Prostate gland (tissue), 2 donors: ENCODE measurements at regions not wholly inside any gene's neighbourhood (a gene's known extent, or its start where the extent isn't known, plus 50 kb on each side); places are given as distances from the start of the nearest gene placed in this dataset.

ENCODE experiments used
- DNase-seq: peaks from one replicate; pipeline ENCODE4 v3.0.0-alpha.2; 2019; ENCODE audit warnings: low spot score
- H3K27ac ChIP-seq, 2 donors: fragments of 200-600 bp; sonication (generic); 2 replicates each; pipeline ENCODE4 v1.5.1; 2017 to 2019
- H3K27me3 ChIP-seq: fragments of 200-600 bp; sonication (generic); replicated peaks from 2 replicates; pipeline ENCODE4 v1.5.1; 2019; ENCODE audit not compliant: insufficient read depth
- H3K36me3 ChIP-seq, 2 donors: fragments of 200-600 bp; sonication (generic); 1 replicate in 1 of 2; 2 replicates in 1 of 2; pipeline versions ENCODE4 v1.5.1 to v1.8.1; 2017 to 2019
- H3K4me1 ChIP-seq: fragments of 200-600 bp; sonication (generic); replicated peaks from 2 replicates; pipeline ENCODE4 v1.5.1; 2019
- H3K4me3 ChIP-seq, 2 donors: fragments of 200-600 bp; sonication (generic); 2 replicates each; pipeline ENCODE4 v1.5.1; 2017 to 2019
- H3K9me3 ChIP-seq: fragments of 200-600 bp; sonication (generic); 2 replicates; pipeline ENCODE4 v1.5.1; 2017
- CTCF ChIP-seq, 4 experiments: fragments of 200-600 bp in 2 of 4; fragments of 450-650 bp in 2 of 4; sonication (generic) in 2 of 4; IDR thresholded peaks; 1 replicate in 3 of 4; 2 replicates in 1 of 4; pipeline ENCODE4 v1.5.1; 2016 to 2019; ENCODE audit warnings: antibody characterized with exemption in 4 of 4, mild to moderate bottlenecking in 2 of 4, moderate library complexity in 2 of 4
- POLR2A ChIP-seq: fragments of 450-650 bp; IDR thresholded peaks from one replicate; pipeline ENCODE4 v1.6.1; 2016; ENCODE audit warnings: antibody characterized with exemption, mild to moderate bottlenecking
- POLR2AphosphoS5 ChIP-seq: sonication (generic); formaldehyde crosslinking; IDR thresholded peaks from one replicate; pipeline ENCODE4 v1.6.1; 2017; ENCODE audit warnings: antibody characterized with exemption
- WGBS: methylation state at CpG from one replicate; pipeline ENCODE4 v1.1.5; 2018; 5-methylcytosine and 5-hydroxymethylcytosine counted together
- intact Hi-C: fragments of 100-400 bp; cut with DNase I; formaldehyde crosslinking; loops from one replicate; pipeline ENCODE4 v1.14.2; 2022

GRCh38 chr6:23316931-23317330 is 747.6 kb downstream of the HDGFL1 start:
- no peak for DNase-seq
- TF ChIP-seq CTCF (IDR thresholded peaks at IDR 0.05) (no peak), POLR2A (no peak), POLR2AphosphoS5 (no peak)
- no peak overlapping the region for H3K27ac ChIP-seq
- no peaks in the 10 kb centered on the region for H3K36me3 ChIP-seq
- intact Hi-C loops, result no loop called here
- no peaks in the 10 kb centered on the region for H3K4me1 ChIP-seq
- no peak overlapping the region for H3K4me3 ChIP-seq
- WGBS, result 81% methylated on average over 1 of the region's 1 CpG
- no peaks in the 10 kb centered on the region for H3K9me3 ChIP-seq
- no peaks in the 10 kb centered on the region for H3K27me3 ChIP-seq

- WGBS, result 89% methylated on average over 3 of the region's 3 CpGs
- no peaks in the 10 kb centered on the region for H3K27me3 ChIP-seq
- no peaks in the 10 kb centered on the region for H3K4me1 ChIP-seq
- TF ChIP-seq POLR2A (no peak), CTCF (IDR thresholded peaks at IDR 0.05) (no peak), POLR2AphosphoS5 (no peak)
- intact Hi-C loops, result no loop called here
- no peaks in the 10 kb centered on the region for H3K36me3 ChIP-seq
- no peak overlapping the region for H3K27ac ChIP-seq
- H3K9me3 ChIP-seq, result no peaks in the 10 kb centered on the region
- H3K4me3 ChIP-seq, result no peak overlapping the region
- no peak for DNase-seq
These were observed 750.2 kb downstream of the HDGFL1 start for GRCh38 chr6:23319582-23319981.

GRCh38 chr6:23320471-23321015 is 751.2 kb downstream of the HDGFL1 start:
- TF ChIP-seq POLR2AphosphoS5 (no peak), CTCF (IDR thresholded peaks at IDR 0.05) (no peak), POLR2A (no peak)
- H3K4me1 ChIP-seq, result no peaks in the 10 kb centered on the region
- no peak for DNase-seq
- H3K9me3 ChIP-seq, result no peaks in the 10 kb centered on the region
- H3K4me3 ChIP-seq, result no peak overlapping the region
- no peaks in the 10 kb centered on the region for H3K27me3 ChIP-seq
- no peak overlapping the region for H3K27ac ChIP-seq
- intact Hi-C loops, result no loop called here
- 93% methylated on average over 2 of the region's 2 CpGs for WGBS
- no peaks in the 10 kb centered on the region for H3K36me3 ChIP-seq

- 79% methylated on average over 4 of the region's 4 CpGs for WGBS
- H3K4me3 ChIP-seq, result no peak overlapping the region
- no peaks in the 10 kb centered on the region for H3K4me1 ChIP-seq
- no peaks in the 10 kb centered on the region for H3K27me3 ChIP-seq
- intact Hi-C loops, result no loop called here
- H3K9me3 ChIP-seq, result no peaks in the 10 kb centered on the region
- DNase-seq, result no peak
- no peak overlapping the region for H3K27ac ChIP-seq
- H3K36me3 ChIP-seq, result no peaks in the 10 kb centered on the region
- TF ChIP-seq CTCF (IDR thresholded peaks at IDR 0.05), result no peak
- TF ChIP-seq POLR2A, result no peak
- no peak for TF ChIP-seq POLR2AphosphoS5
These were observed 754.5 kb downstream of the HDGFL1 start for GRCh38 chr6:23323897-23324296.

GRCh38 chr6:23325065-23325464 is 755.7 kb downstream of the HDGFL1 start:
- TF ChIP-seq POLR2AphosphoS5, result no peak
- no peak for TF ChIP-seq CTCF (IDR thresholded peaks at IDR 0.05)
- TF ChIP-seq POLR2A, result no peak
- 74% methylated on average over 3 of the region's 3 CpGs for WGBS
- no peak overlapping the region for H3K27ac ChIP-seq
- no peaks in the 10 kb centered on the region for H3K4me1 ChIP-seq
- intact Hi-C loops, result no loop called here
- no peaks in the 10 kb centered on the region for H3K9me3 ChIP-seq
- DNase-seq, result no peak
- H3K27me3 ChIP-seq, result no peaks in the 10 kb centered on the region
- no peak overlapping the region for H3K4me3 ChIP-seq
- no peaks in the 10 kb centered on the region for H3K36me3 ChIP-seq
